ENCODE measurements at regions not wholly inside any gene's neighbourhood (a gene's known extent, or its start where the extent isn't known, plus 50 kb on each side); places are given as distances from the start of the nearest gene placed in this dataset.

DNA sequence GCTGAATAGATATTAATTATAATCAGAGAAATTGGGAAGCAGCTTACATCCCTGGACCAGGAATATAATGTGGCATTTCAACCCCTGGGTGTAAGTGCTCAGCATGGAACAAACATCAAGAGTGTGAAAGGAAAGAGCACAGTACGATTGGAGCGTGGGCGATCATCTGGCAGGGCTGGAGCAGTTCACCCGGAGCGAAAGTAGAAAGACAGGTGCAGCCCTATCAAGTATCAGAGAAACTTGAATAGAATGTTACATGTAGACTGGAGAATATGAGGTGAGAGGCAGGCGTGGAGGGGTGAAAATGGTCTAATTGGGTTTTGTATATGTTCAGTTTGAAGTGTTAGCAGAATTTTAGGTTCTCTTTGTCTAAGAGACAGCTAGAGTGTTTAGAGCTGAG lies 303.0 kb downstream of the MDFIC start:
- Histone ChIP-seq H3K36me3 (ENCODE audit: control insufficient read depth in 3 of 3, insufficient read depth in 2 of 3, low read depth in 1 of 3, low read length in 3 of 3) (no peaks in the 10 kb centered on the region), H3K9me3 (ENCODE audit: control insufficient read depth in 2 of 2, insufficient read depth in 1 of 2, low read depth in 1 of 2, low read length in 1 of 2) (no peaks in the 10 kb centered on the region), H3K4me3 (ENCODE audit: low read depth in 1 of 3, low read length in 3 of 3) (no peak overlapping the region), H3K27ac (ENCODE audit: low read depth in 1 of 3, low read length in 2 of 3) (no peak overlapping the region), H3K27me3 (ENCODE audit: control insufficient read depth in 3 of 3, insufficient read depth in 3 of 3, low read length in 3 of 3) (no peaks in the 10 kb centered on the region), H3K4me1 (ENCODE audit: control insufficient read depth in 3 of 3, insufficient read depth in 2 of 3, low read depth in 1 of 3, low read length in 2 of 3) (no peaks in the 10 kb centered on the region)
- FAIRE-seq (no peak), DNase-seq (no peak)
- WGBS, 3 donors = 82 to 93% (median 87%) methylated on average over 6 of the region's 6 CpGs

GRCh38 chr7:115223959-115224358 lies 302.1 kb downstream of the MDFIC start:
- no peak overlapping the region for H3K4me3 ChIP-seq (ENCODE audit: low read depth in 1 of 3, low read length in 3 of 3)
- H3K36me3 ChIP-seq (ENCODE audit: control insufficient read depth in 3 of 3, insufficient read depth in 2 of 3, low read depth in 1 of 3, low read length in 3 of 3) = no peaks in the 10 kb centered on the region
- WGBS, 3 donors = 37 to 61% (median 50%) methylated on average over 1 of the region's 1 CpG
- H3K9me3 ChIP-seq (ENCODE audit: control insufficient read depth in 2 of 2, insufficient read depth in 1 of 2, low read depth in 1 of 2, low read length in 1 of 2) = no peaks in the 10 kb centered on the region
- H3K4me1 ChIP-seq (ENCODE audit: control insufficient read depth in 3 of 3, insufficient read depth in 2 of 3, low read depth in 1 of 3, low read length in 2 of 3) = no peaks in the 10 kb centered on the region
- DNase-seq (no peak), FAIRE-seq (no peak)
- H3K27me3 ChIP-seq (ENCODE audit: control insufficient read depth in 3 of 3, insufficient read depth in 3 of 3, low read length in 3 of 3) = no peaks in the 10 kb centered on the region
- H3K27ac ChIP-seq (ENCODE audit: low read depth in 1 of 3, low read length in 2 of 3) = no peak overlapping the region

DNA sequence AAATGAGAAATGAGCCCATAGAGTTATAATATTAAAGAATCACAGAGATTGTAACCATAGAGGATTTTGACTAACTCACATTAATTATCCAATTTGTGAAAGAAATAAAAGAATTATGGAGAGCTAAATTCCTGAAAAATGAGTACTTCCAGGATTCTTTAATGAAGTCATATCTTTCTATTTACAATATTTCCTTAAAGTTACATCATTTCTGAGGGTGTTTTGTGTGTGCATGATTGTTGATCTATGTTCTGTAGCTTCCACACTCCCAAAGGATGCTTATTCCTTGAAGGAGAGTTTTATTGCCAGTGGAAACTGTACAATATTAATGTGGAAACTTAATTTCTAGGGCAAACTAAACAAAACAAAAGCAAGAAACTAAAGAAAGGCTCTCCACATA lies 299.6 kb downstream of the MDFIC start:
- Histone ChIP-seq H3K27me3 (ENCODE audit: control insufficient read depth in 3 of 3, insufficient read depth in 3 of 3, low read length in 3 of 3) (no peaks in the 10 kb centered on the region), H3K4me3 (ENCODE audit: low read depth in 1 of 3, low read length in 3 of 3) (no peak overlapping the region), H3K27ac (ENCODE audit: low read depth in 1 of 3, low read length in 2 of 3) (no peak overlapping the region), H3K36me3 (ENCODE audit: control insufficient read depth in 3 of 3, insufficient read depth in 2 of 3, low read depth in 1 of 3, low read length in 3 of 3) (no peaks in the 10 kb centered on the region), H3K4me1 (ENCODE audit: control insufficient read depth in 3 of 3, insufficient read depth in 2 of 3, low read depth in 1 of 3, low read length in 2 of 3) (no peaks in the 10 kb centered on the region), H3K9me3 (ENCODE audit: control insufficient read depth in 2 of 2, insufficient read depth in 1 of 2, low read depth in 1 of 2, low read length in 1 of 2) (no peaks in the 10 kb centered on the region)
- FAIRE-seq (no peak), DNase-seq (no peak)

DNA sequence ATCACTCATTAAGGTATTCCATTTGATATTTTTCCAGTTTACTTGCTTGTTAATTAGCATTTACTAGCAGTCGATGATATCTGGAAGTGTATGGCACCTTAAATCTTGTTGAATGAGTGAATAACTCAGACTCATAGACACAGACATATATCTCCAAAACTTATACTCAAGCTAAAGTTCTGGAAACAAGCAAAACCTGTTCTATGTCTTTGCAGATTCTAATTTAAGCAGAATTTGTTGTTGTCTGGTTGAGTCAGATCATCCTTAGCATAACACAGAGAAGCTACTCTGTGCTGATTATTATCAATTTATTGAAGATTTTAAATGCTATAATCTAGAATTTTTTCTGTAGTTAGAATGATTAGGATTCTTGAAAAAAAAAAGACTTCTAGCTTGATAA lies 296.2 kb downstream of the MDFIC start:
- no peaks in the 10 kb centered on the region for H3K27me3 ChIP-seq (ENCODE audit: control insufficient read depth in 3 of 3, insufficient read depth in 3 of 3, low read length in 3 of 3)
- FAIRE-seq = no peak
- no peaks in the 10 kb centered on the region for H3K9me3 ChIP-seq (ENCODE audit: control insufficient read depth in 2 of 2, insufficient read depth in 1 of 2, low read depth in 1 of 2, low read length in 1 of 2)
- no peak for DNase-seq
- WGBS, 3 donors = 91 to 96% (median 95%) methylated on average over 1 of the region's 1 CpG
- H3K4me3 ChIP-seq (ENCODE audit: low read depth in 1 of 3, low read length in 3 of 3) = no peak overlapping the region
- H3K36me3 ChIP-seq (ENCODE audit: control insufficient read depth in 3 of 3, insufficient read depth in 2 of 3, low read depth in 1 of 3, low read length in 3 of 3) = no peaks in the 10 kb centered on the region
- H3K27ac ChIP-seq (ENCODE audit: low read depth in 1 of 3, low read length in 2 of 3) = no peak overlapping the region
- H3K4me1 ChIP-seq (ENCODE audit: control insufficient read depth in 3 of 3, insufficient read depth in 2 of 3, low read depth in 1 of 3, low read length in 2 of 3) = no peaks in the 10 kb centered on the region

DNA sequence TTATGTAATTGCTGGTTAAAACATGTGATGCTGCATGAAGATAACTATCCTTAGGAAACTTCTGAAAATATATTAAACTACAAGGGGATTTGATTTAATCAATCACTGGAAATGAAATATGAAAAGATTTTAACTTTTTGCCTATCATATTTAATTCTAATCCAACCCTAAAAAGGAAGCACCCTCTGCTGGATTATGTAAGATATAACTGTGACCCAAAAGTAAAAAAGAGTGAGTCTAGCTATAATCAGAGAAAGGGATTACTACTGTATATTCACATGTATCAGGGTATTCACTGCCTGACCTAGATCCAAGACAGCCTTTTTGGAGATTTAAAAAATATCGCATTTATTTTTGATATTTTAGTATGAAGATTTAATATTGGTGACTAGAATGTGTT lies 295.5 kb downstream of the MDFIC start:
- no peak overlapping the region for H3K27ac ChIP-seq (ENCODE audit: low read depth in 1 of 3, low read length in 2 of 3)
- H3K4me3 ChIP-seq (ENCODE audit: low read depth in 1 of 3, low read length in 3 of 3) = no peak overlapping the region
- no peaks in the 10 kb centered on the region for H3K9me3 ChIP-seq (ENCODE audit: control insufficient read depth in 2 of 2, insufficient read depth in 1 of 2, low read depth in 1 of 2, low read length in 1 of 2)
- no peaks in the 10 kb centered on the region for H3K36me3 ChIP-seq (ENCODE audit: control insufficient read depth in 3 of 3, insufficient read depth in 2 of 3, low read depth in 1 of 3, low read length in 3 of 3)
- FAIRE-seq (no peak), DNase-seq (no peak)
- WGBS, 3 donors = 40 to 85% (median 82%) methylated on average over 1 of the region's 1 CpG
- H3K27me3 ChIP-seq (ENCODE audit: control insufficient read depth in 3 of 3, insufficient read depth in 3 of 3, low read length in 3 of 3) = no peaks in the 10 kb centered on the region
- no peaks in the 10 kb centered on the region for H3K4me1 ChIP-seq (ENCODE audit: control insufficient read depth in 3 of 3, insufficient read depth in 2 of 3, low read depth in 1 of 3, low read length in 2 of 3)

DNA sequence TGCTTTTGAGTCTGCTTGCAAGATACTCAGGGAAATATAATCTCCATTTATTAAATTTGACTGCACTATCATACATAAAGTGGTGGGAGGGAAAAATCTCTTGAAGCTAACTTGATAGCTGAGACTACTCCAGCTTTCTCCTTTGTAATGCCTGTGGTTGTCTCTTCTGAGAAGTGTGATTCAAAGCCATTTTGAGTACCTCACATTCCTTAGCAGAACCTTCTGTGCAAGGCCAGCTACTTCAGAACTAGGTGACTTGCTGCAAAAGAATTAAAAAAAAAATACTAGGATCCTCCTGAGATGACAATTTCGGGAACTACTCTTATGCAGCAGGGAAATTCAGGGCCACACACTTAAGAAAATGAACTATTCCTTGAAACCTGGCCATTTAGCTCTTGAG lies 294.8 kb downstream of the MDFIC start:
- FAIRE-seq (no peak), DNase-seq (no peak)
- H3K27ac ChIP-seq (ENCODE audit: low read depth in 1 of 3, low read length in 2 of 3) = no peak overlapping the region
- no peak overlapping the region for H3K4me3 ChIP-seq (ENCODE audit: low read depth in 1 of 3, low read length in 3 of 3)
- no peaks in the 10 kb centered on the region for H3K9me3 ChIP-seq (ENCODE audit: control insufficient read depth in 2 of 2, insufficient read depth in 1 of 2, low read depth in 1 of 2, low read length in 1 of 2)
- H3K4me1 ChIP-seq (ENCODE audit: control insufficient read depth in 3 of 3, insufficient read depth in 2 of 3, low read depth in 1 of 3, low read length in 2 of 3) = no peaks in the 10 kb centered on the region
- 76 to 96% (median 94%) methylated on average over 1 of the region's 1 CpG for WGBS, 3 donors
- H3K27me3 ChIP-seq (ENCODE audit: control insufficient read depth in 3 of 3, insufficient read depth in 3 of 3, low read length in 3 of 3) = no peaks in the 10 kb centered on the region
- H3K36me3 ChIP-seq (ENCODE audit: control insufficient read depth in 3 of 3, insufficient read depth in 2 of 3, low read depth in 1 of 3, low read length in 3 of 3) = no peaks in the 10 kb centered on the region

DNA sequence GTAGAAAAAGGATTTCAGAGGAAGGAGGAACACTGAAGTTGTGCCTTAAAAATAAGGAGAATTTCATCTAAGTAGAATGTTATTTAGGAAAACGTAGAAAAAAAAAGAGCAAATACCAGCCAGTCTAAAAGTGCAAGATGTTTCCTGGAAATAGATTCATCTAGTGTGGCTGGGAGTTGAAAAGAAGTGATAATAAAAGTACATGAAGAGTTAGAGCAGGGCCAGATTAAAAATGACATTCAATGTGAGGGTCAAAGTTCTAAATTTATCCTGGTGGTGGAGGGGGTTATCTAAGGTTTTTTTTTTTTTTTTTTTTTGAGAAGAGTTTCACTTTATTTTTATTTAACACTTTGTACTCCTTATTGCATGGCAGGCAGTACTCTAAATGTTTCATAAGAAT lies 289.3 kb downstream of the MDFIC start:
- Histone ChIP-seq H3K36me3 (ENCODE audit: control insufficient read depth in 3 of 3, insufficient read depth in 2 of 3, low read depth in 1 of 3, low read length in 3 of 3) (no peaks in the 10 kb centered on the region), H3K4me1 (ENCODE audit: control insufficient read depth in 3 of 3, insufficient read depth in 2 of 3, low read depth in 1 of 3, low read length in 2 of 3) (no peaks in the 10 kb centered on the region), H3K27ac (ENCODE audit: low read depth in 1 of 3, low read length in 2 of 3) (no peak overlapping the region), H3K4me3 (ENCODE audit: low read depth in 1 of 3, low read length in 3 of 3) (no peak overlapping the region), H3K9me3 (ENCODE audit: control insufficient read depth in 2 of 2, insufficient read depth in 1 of 2, low read depth in 1 of 2, low read length in 1 of 2) (peaks cover 0 to 6% of the 10 kb centered on the region in 2 donors), H3K27me3 (ENCODE audit: control insufficient read depth in 3 of 3, insufficient read depth in 3 of 3, low read length in 3 of 3) (no peaks in the 10 kb centered on the region)
- FAIRE-seq = no peak
- 11 to 37% (median 37%) methylated on average over 1 of the region's 1 CpG for WGBS, 3 donors
- no peak for DNase-seq

DNA sequence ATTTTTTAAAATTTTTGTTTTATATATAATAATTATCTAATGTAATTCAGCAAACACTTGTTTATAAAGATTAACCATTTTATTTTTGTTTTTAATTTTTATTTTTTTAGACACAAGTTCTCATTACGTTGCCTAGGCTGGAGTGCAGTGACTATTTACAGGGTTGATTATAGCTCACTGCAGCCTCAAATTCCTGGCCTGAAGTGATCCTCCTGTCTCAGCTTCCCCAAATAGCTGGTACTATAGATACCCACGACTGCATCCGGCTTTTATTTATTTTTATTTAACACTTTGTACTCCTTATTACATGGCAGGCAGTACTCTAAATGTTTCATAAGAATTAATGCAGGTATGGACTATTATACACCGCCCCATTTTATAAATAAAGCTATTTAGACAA lies 288.7 kb downstream of the MDFIC start:
- H3K36me3 ChIP-seq (ENCODE audit: control insufficient read depth in 3 of 3, insufficient read depth in 2 of 3, low read depth in 1 of 3, low read length in 3 of 3) = no peaks in the 10 kb centered on the region
- no peak for FAIRE-seq
- no peak for DNase-seq
- WGBS, 3 donors = 73 to 82% (median 76%) methylated on average over 4 of the region's 4 CpGs
- H3K4me3 ChIP-seq (ENCODE audit: low read depth in 1 of 3, low read length in 3 of 3) = no peak overlapping the region
- H3K4me1 ChIP-seq (ENCODE audit: control insufficient read depth in 3 of 3, insufficient read depth in 2 of 3, low read depth in 1 of 3, low read length in 2 of 3) = no peaks in the 10 kb centered on the region
- no peak overlapping the region for H3K27ac ChIP-seq (ENCODE audit: low read depth in 1 of 3, low read length in 2 of 3)
- H3K9me3 ChIP-seq (ENCODE audit: control insufficient read depth in 2 of 2, insufficient read depth in 1 of 2, low read depth in 1 of 2, low read length in 1 of 2) = peaks cover 0 to 8% of the 10 kb centered on the region in 2 donors
- no peaks in the 10 kb centered on the region for H3K27me3 ChIP-seq (ENCODE audit: control insufficient read depth in 3 of 3, insufficient read depth in 3 of 3, low read length in 3 of 3)

GRCh38 chr7:115208710-115209560 lies 287.0 kb downstream of the MDFIC start:
- DNase-seq (no peak), FAIRE-seq (no peak)
- H3K9me3 ChIP-seq (ENCODE audit: control insufficient read depth in 2 of 2, insufficient read depth in 1 of 2, low read depth in 1 of 2, low read length in 1 of 2) = peaks cover 0 to 8% of the 10 kb centered on the region in 2 donors
- no peak overlapping the region for H3K4me3 ChIP-seq (ENCODE audit: low read depth in 1 of 3, low read length in 3 of 3)
- no peaks in the 10 kb centered on the region for H3K27me3 ChIP-seq (ENCODE audit: control insufficient read depth in 3 of 3, insufficient read depth in 3 of 3, low read length in 3 of 3)
- H3K4me1 ChIP-seq (ENCODE audit: control insufficient read depth in 3 of 3, insufficient read depth in 2 of 3, low read depth in 1 of 3, low read length in 2 of 3) = no peaks in the 10 kb centered on the region
- H3K36me3 ChIP-seq (ENCODE audit: control insufficient read depth in 3 of 3, insufficient read depth in 2 of 3, low read depth in 1 of 3, low read length in 3 of 3) = no peaks in the 10 kb centered on the region
- WGBS, 3 donors = 55 to 74% (median 63%) methylated on average over 6 of the region's 6 CpGs
- H3K27ac ChIP-seq (ENCODE audit: low read depth in 1 of 3, low read length in 2 of 3) = no peak overlapping the region
